ENCODE measurements at regions not wholly inside any gene's neighbourhood (a gene's known extent, or its start where the extent isn't known, plus 50 kb on each side); places are given as distances from the start of the nearest gene placed in this dataset.

DNA sequence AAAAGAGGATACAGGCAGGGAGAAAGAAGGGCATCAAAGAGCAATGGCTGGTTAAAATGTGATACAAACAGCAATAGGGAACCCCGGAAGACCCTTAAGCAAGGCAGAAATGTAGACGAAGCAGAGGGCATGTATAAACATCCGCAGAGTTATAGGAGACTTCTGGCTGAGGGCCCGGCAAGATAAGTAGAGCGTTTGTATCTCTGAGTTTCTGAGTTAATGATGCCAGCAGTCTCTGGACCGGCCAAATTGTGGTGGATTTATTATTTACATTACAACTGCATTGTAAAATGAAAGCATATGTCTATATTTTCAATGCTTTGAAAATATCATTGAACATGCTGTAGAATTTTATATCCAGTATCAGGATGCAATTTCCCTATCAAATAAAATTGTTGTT, 148.0 kb upstream of the KCTD1 start:
- Mint-ChIP-seq H3K4me1 (peaks cover 6% of the 10 kb centered on the region), H3K4me3 (no peak overlapping the region), H3K36me3 (no peaks in the 10 kb centered on the region), H3K27ac (no peak overlapping the region), H3K27me3 (ENCODE audit: low read depth in 3 of 3) (no peaks in the 10 kb centered on the region), H3K9me3 (peaks cover 2 to 9% (median 6%) of the 10 kb centered on the region in 7 donors)
- peaks cover 11 to 14% of the 10 kb centered on the region in 2 donors for H3K4me1 ChIP-seq (ENCODE audit: control insufficient read depth in 1 of 2, insufficient read depth in 2 of 2, low read length in 2 of 2)
- no peak overlapping the region for H3K9ac ChIP-seq (ENCODE audit: insufficient read depth, low read length, poor library complexity, severe bottlenecking)
- no peaks in the 10 kb centered on the region for H3K27me3 ChIP-seq (ENCODE audit: control insufficient read depth in 2 of 2, insufficient read depth in 2 of 2, low read length in 2 of 2)
- no peak overlapping the region for H3K4me3 ChIP-seq (replicated peaks in 1 of 3; ENCODE audit: low read depth in 2 of 3, low read length in 3 of 3)
- H2AFZ ChIP-seq (ENCODE audit: insufficient read depth, low read depth, low read length, poor library complexity, severe bottlenecking) = no peak overlapping the region
- no peaks in the 10 kb centered on the region for H4K20me1 ChIP-seq (ENCODE audit: insufficient read depth, low read length)
- WGBS (ENCODE audit: insufficient coverage) = 96% methylated on average over 3 of the region's 6 CpGs
- intact Hi-C loops (cut with micrococcal nuclease) = no loop called here
- H3K4me2 ChIP-seq (replicated peaks; ENCODE audit: extremely low read depth, low read length, poor library complexity, severe bottlenecking) = no peak overlapping the region
- H3K36me3 ChIP-seq (replicated peaks in 1 of 2; ENCODE audit: control insufficient read depth in 1 of 2, insufficient read depth in 2 of 2, low read length in 2 of 2) = no peaks in the 10 kb centered on the region
- DNase-seq = no peak
- no peaks in the 10 kb centered on the region for H3K79me2 ChIP-seq (ENCODE audit: insufficient read depth, low read length)
- peaks cover 3 to 8% of the 10 kb centered on the region in 2 donors for H3K9me3 ChIP-seq (replicated peaks in 1 of 2; ENCODE audit: control insufficient read depth in 1 of 2, insufficient read depth in 1 of 2, low read length in 2 of 2)
- TF ChIP-seq, protein P1, sequence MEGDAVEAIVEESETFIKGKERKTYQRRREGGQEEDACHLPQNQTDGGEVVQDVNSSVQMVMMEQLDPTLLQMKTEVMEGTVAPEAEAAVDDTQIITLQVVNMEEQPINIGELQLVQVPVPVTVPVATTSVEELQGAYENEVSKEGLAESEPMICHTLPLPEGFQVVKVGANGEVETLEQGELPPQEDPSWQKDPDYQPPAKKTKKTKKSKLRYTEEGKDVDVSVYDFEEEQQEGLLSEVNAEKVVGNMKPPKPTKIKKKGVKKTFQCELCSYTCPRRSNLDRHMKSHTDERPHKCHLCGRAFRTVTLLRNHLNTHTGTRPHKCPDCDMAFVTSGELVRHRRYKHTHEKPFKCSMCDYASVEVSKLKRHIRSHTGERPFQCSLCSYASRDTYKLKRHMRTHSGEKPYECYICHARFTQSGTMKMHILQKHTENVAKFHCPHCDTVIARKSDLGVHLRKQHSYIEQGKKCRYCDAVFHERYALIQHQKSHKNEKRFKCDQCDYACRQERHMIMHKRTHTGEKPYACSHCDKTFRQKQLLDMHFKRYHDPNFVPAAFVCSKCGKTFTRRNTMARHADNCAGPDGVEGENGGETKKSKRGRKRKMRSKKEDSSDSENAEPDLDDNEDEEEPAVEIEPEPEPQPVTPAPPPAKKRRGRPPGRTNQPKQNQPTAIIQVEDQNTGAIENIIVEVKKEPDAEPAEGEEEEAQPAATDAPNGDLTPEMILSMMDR (IDR thresholded peaks at IDR 0.05) = no peak
- no peak overlapping the region for H3K27ac ChIP-seq (ENCODE audit: low read depth in 1 of 2, low read length in 2 of 2)

DNA sequence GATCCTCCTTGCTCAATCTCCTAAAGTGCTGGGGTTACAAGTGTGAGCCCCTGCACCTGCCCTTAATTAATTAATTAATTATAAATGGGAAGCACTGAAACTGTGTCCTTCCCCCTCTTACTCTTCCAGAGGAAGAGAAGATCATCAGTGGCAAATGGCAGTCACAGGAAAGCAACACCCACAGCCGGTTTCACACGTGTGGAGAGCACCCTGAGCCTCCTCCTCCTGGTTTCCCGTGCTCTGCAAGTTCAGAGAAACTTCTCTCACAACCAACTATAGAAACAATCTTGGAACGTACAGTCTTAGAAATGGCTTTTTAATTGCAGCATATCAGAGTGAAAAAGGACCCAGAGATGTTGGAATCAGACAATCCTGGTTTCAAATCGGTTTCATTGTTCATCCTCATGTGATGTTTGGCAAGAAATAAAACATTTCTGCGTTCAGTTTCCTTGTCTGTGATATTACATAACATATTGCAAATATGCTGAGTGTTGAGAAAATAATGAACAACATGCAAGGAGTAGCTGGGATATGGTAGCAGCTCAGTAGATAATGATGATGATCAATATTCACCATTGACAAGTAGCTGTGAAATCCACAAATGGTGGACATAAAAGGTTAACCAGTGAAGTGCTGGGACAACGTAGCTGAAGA, 141.0 kb upstream of the KCTD1 start:
- peaks cover 0 to 2% of the 10 kb centered on the region in 2 donors for H3K36me3 Mint-ChIP-seq
- Histone ChIP-seq H4K20me1 (ENCODE audit: insufficient read depth, low read length) (no peaks in the 10 kb centered on the region), H3K4me1 (ENCODE audit: control insufficient read depth in 1 of 2, insufficient read depth in 2 of 2, low read length in 2 of 2) (peaks cover 10 to 15% of the 10 kb centered on the region in 2 donors), H3K79me2 (ENCODE audit: insufficient read depth, low read length) (no peaks in the 10 kb centered on the region), H2AFZ (ENCODE audit: insufficient read depth, low read depth, low read length, poor library complexity, severe bottlenecking) (peak overlapping the region; percentile 60), H3K36me3 (replicated peaks in 1 of 2; ENCODE audit: control insufficient read depth in 1 of 2, insufficient read depth in 2 of 2, low read length in 2 of 2) (no peaks in the 10 kb centered on the region), H3K9me3 (replicated peaks in 1 of 2; ENCODE audit: control insufficient read depth in 1 of 2, insufficient read depth in 1 of 2, low read length in 2 of 2) (peaks cover 3 to 9% of the 10 kb centered on the region in 2 donors), H3K27ac (ENCODE audit: low read depth in 1 of 2, low read length in 2 of 2) (peak overlapping the region; percentile 16 to 60), H3K4me2 (replicated peaks; ENCODE audit: extremely low read depth, low read length, poor library complexity, severe bottlenecking) (peak overlapping the region; percentile 62), H3K9ac (ENCODE audit: insufficient read depth, low read length, poor library complexity, severe bottlenecking) (no peak overlapping the region), H3K4me3 (replicated peaks in 1 of 3; ENCODE audit: low read depth in 2 of 3, low read length in 3 of 3) (peak overlapping the region in 2 of 3 experiments; percentile 21 to 31), H3K27me3 (ENCODE audit: control insufficient read depth in 2 of 2, insufficient read depth in 2 of 2, low read length in 2 of 2) (no peaks in the 10 kb centered on the region)
- H3K27ac Mint-ChIP-seq = peak overlapping the region in 6 of 7 donors; percentile 10 to 82 (median 68)
- intact Hi-C loops (cut with micrococcal nuclease) = no loop called here
- H3K4me1 Mint-ChIP-seq = peaks cover 14% of the 10 kb centered on the region
- peak overlapping the region; percentile 62 to 74 for H3K4me3 Mint-ChIP-seq
- peak in 2 of 3 donors; percentile 11 to 29 for DNase-seq
- 23% methylated on average over 4 of the region's 7 CpGs for whole genome bisulfite sequencing (ENCODE audit: insufficient coverage)
- peaks cover 5 to 15% (median 9%) of the 10 kb centered on the region in 7 donors for H3K9me3 Mint-ChIP-seq
- no peaks in the 10 kb centered on the region for H3K27me3 Mint-ChIP-seq (ENCODE audit: low read depth in 3 of 3)
- TF ChIP-seq, protein P1 (IDR thresholded peaks at IDR 0.05) = no peak

Data from CD14-positive monocyte (primary cell).